RCC 7860 (cell line): ENCODE measurements at regions not wholly inside any gene's neighbourhood (a gene's known extent, or its start where the extent isn't known, plus 50 kb on each side); places are given as distances from the start of the nearest gene placed in this dataset.
A peak's percentile ranks its signal among the peaks of the same experiment; 100 is the strongest.

Source experiments
- DNase-seq: peaks from one replicate; pipeline ENCODE4 v3.0.0-alpha.2; 2015; ENCODE audit warnings: low spot score
- FAIRE-seq: peaks from 2 replicates; lab custom pipeline; 2012; peaks lifted over from hg19 to GRCh38; lab: Jason Lieb, UNC

DNA sequence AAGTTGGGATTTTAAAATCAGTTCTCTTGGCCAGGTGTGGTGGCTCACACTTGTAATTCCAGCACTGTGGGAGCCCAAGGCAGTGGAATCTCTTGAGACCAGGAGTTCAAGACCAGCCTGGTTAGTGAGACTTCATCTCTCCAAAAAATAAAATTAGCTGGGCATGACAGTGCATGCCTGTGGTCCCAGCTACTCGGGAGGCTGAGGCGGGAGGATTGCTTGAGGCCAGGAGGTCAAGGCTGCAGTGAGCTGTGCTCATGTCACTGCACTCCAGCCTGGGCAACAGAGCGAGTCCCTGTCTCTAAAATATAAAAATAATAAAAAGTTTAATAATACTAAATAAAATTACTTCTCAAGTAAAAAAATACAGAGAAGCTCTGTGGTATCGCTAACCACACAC lies 77.5 kb downstream of the FOXA2 start:
- no peak for FAIRE-seq
- DNase-seq: no peak

DNA sequence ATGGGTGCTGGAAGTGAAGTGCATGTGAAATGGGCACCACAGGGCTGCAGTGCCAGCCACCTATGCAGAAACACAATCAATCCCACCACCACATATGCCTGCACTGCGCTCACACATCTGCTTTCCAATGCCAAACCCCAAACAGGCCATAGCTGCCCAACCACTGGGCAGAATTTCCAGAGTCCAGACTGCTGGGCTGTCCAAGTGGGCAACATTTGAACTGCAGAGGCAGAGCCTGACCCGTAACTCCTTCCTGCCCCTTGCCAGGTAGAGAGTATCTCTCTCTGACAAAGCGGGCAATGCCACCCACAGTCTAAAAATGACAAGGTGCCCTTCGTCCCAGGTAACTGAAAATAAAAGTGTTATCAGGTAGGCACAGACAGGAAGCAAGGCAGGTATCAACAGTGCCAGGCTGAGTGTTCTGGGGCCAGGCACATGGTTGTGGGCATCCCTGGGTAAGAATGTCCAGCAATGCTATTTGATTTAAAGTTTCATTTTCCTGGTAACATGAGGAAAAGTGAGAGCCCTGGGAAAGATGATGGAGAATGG lies 79.5 kb downstream of the FOXA2 start:
- FAIRE-seq: no peak

GRCh38 chr20:22503577-22503976 lies 80.8 kb downstream of the FOXA2 start:
- FAIRE-seq (no peak), DNase-seq (no peak)

More for the DNA sequence above, 79.5 kb downstream of the FOXA2 start:
- no peak for DNase-seq

GRCh38 chr20:22502731-22503191 lies 81.6 kb downstream of the FOXA2 start:
- DNase-seq: no peak
- no peak for FAIRE-seq

- FAIRE-seq: no peak
Observed at GRCh38 chr20:22501566-22502344, 82.6 kb downstream of the FOXA2 start.

DNA sequence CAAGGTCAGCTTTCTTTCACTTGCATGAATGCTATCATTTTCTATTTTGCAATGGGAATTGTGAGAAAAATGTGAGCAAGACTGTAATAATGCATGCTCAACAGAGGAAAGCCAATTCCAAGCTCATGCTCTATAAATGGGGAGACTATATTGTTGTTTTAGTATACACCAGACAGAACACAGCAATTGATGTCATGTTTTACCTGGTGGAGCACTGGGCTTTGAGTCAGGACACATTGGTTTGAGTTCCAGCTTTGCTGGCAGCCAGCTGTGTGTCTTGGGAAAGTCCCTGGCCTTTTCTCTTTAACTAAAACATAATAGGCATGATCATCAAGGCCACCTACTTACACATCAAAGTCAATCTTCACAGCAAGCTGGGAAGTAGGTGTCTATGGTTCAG lies 83.3 kb downstream of the FOXA2 start:
- no peak for FAIRE-seq
- DNase-seq: no peak

More at GRCh38 chr20:22501566-22502344, 82.6 kb downstream of the FOXA2 start:
- DNase-seq: no peak

GRCh38 chr20:22499515-22500166 lies 84.7 kb downstream of the FOXA2 start:
- DNase-seq (no peak), FAIRE-seq (no peak)

DNA sequence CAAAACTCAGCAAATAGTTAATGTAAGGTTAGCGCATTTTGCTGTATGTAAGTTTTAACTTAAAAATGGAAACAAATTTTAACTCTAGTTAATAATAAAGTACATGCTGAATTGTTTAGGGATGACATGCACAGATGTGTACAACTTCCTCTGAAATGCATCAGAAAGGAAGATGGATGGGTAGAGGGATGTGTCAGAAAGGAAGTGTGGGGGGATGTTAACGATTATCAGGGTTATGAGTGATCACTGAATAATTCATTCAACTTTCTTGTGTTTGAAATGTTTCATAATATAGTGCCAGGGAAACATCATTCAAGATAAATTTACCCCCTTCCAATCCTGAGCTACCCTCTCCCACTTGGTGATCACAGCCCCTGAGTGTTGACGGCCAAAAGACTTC lies 87.6 kb downstream of the FOXA2 start:
- DNase-seq: no peak
- no peak for FAIRE-seq

DNA sequence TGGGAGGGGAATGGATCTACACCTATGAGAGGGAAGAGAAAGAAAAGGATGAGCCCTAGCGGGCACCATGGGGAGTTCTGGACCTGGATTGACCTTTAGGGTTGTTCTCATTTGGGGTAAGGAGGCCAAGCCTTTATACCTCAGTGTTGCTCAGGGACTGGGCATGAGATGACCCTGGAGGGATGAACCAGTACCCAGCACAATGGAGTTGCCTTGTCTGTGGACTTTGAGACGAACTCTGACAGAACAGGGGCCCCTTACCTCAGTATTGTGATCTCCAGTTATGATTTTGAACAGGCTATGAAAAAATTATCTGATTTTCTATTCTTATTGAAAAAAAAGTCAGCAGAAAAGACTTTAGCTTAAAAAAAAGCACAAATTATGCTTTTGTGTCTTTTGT lies 88.6 kb downstream of the FOXA2 start:
- FAIRE-seq (no peak), DNase-seq (no peak)

- FAIRE-seq (no peak), DNase-seq (no peak)
Observed at GRCh38 chr20:22495172-22495571, 89.2 kb downstream of the FOXA2 start.

DNA sequence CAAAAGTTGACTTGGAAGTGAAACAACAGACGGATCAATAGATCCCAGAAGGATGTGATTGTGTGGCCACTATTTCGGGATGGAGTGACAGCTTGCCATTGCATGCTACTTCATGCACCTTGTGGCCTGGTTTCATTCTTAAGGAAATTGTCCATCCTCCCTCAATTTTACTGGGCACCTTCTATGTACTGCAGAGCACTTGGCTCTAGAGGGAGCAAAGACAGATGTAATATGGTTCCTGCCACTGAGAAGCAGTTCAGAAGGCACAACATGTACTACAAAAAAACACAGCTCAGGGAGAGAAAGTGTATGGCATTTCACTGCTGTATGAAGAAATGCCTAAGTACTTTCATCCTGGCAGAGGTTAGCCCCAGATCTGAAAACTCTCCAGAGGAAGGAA lies 91.9 kb downstream of the FOXA2 start:
- FAIRE-seq (no peak), DNase-seq (no peak)

- DNase-seq (peak; percentile 56), FAIRE-seq (peak; percentile 74)
Observed at GRCh38 chr20:22491194-22491505, 93.2 kb downstream of the FOXA2 start.

- peak; percentile 60 for FAIRE-seq
- peak; percentile 60 for DNase-seq
Observed at GRCh38 chr20:22490287-22491193, 93.8 kb downstream of the FOXA2 start.

DNA sequence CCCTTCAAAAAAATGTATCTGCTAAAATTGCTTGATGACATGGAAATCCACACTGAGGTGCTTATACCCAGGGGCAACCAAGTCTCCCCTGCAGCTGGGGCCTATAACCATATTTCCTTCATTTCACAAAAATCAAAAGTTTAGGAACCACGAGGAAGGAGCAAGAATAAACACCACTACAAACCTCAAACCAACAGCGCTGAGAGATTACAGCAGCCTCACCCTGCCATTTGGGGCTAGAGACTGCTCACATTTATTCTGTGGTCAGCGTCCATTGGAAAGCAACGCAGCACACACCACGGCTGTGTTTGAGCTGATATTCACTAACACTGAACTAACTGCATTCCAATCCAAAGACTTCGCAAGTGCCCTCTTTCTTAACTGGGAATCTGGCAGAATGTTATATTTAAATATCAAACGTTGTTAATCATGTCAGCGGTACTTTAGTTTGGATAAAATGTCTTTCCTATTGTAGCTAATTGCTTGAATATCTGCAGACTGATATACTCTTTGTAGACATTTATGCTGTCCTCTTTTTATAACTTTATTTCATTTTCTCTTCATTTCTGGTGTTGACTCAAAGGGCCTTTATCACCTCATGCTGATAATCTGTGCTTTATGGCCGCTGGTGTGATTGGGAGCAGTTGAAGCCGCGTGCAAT lies 94.6 kb downstream of the FOXA2 start:
- no peak for FAIRE-seq
- DNase-seq: no peak

DNA sequence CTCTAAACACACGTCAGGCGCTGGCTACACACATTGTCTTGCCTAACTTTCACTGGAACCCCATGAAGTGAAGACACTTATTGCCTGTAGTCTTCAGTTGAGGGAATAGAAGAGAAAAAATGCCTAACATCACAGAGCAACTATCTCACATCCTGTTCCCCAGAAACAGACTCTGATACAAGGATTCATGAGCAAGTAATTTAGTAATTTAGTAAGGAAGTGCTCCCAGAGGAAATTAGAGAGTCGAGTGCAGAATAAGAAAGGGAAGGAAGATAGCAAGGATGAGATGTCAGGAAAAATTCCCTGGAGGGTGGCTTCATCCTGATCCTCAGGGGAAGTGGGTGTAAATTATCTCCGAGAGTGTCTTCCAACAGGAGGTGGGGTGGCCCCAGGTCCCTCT lies 104.0 kb downstream of the FOXA2 start:
- DNase-seq (no peak), FAIRE-seq (no peak)

DNA sequence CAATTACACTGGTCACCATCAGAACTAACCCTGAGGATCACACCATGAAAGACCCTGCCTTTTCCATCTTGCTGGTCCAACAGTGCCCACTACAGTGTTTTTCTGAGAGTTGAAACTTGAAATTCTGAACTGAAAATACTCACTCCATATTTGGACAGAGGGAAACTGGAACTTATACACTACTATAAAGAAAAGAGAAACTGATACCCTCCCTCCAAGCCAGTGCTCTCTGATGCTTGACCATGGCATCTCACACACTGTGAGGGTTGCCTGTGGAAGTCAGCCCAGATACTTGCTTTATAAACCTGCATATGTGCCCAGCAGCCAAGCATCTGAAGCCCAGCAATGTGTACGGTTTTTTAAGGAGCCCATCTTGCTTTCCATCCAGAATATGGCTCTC lies 108.7 kb downstream of the FOXA2 start:
- FAIRE-seq (no peak), DNase-seq (no peak)

- DNase-seq (no peak), FAIRE-seq (no peak)
Observed at GRCh38 chr20:22474224-22474623, 110.1 kb downstream of the FOXA2 start.

DNA sequence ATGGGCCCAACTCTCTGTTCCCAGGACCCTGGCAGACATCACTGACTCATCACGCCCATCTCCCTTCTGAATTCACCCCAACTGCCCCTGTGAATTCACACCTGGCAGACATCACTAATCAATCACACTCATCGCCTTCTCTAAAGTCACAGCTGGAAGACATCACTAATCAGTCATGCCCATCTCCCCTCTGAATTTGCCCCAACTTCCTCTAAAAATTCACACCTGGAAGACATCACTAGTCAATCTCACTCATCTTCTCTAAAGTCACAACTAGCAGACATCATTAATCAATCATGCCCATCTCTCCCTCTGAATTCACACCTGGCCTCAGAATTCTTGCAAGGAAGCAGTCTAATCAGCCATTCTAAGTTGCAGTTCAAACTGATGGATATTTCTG lies 111.1 kb downstream of the FOXA2 start:
- no peak for FAIRE-seq

GRCh38 chr20:22472447-22473100 lies 111.8 kb downstream of the FOXA2 start:
- DNase-seq (no peak), FAIRE-seq (no peak)

More for the DNA sequence above, 111.1 kb downstream of the FOXA2 start:
- no peak for DNase-seq

- no peak for FAIRE-seq
Observed at GRCh38 chr20:22471156-22471836, 113.1 kb downstream of the FOXA2 start.

More at GRCh38 chr20:22471156-22471836, 113.1 kb downstream of the FOXA2 start:
- no peak for DNase-seq
